Nephron progenitor cell (in vitro differentiated cells): ENCODE measurements at regions not wholly inside any gene's neighbourhood (a gene's known extent, or its start where the extent isn't known, plus 50 kb on each side); places are given as distances from the start of the nearest gene placed in this dataset.
A peak's percentile ranks its signal among the peaks of the same experiment; 100 is the strongest.
"Not testable (repeated sequence)": the region's sequence is repeated elsewhere in the genome, so short reads cannot be mapped to it uniquely, and the experiment has no call there.

Experiments used
- DNase-seq: peaks from one replicate; pipeline ENCODE4 v3.0.0; 2021
- H3K27ac Mint-ChIP-seq: 2 replicates; pipeline ENCODE4 v1.8.0; 2021; ENCODE audit warnings: mild to moderate bottlenecking, moderate library complexity, mixed read lengths
- H3K27me3 Mint-ChIP-seq: 2 replicates; pipeline ENCODE4 v1.8.0; 2021; ENCODE audit warnings: mild to moderate bottlenecking, low read depth, mixed read lengths; ENCODE audit not compliant: poor library complexity
- H3K36me3 Mint-ChIP-seq: 2 replicates; pipeline ENCODE4 v1.8.0; 2021; ENCODE audit warnings: low read depth, mixed read lengths
- H3K4me1 Mint-ChIP-seq: 2 replicates; pipeline ENCODE4 v1.8.0; 2021; ENCODE audit warnings: mixed read lengths
- H3K4me3 Mint-ChIP-seq: 2 replicates; pipeline ENCODE4 v1.8.0; 2021; ENCODE audit warnings: mild to moderate bottlenecking, moderate library complexity, mixed read lengths
- H3K9me3 Mint-ChIP-seq: 2 replicates; pipeline ENCODE4 v1.8.0; 2021; ENCODE audit warnings: mild to moderate bottlenecking, moderate library complexity, mixed read lengths
- TF ChIP-seq, protein P1 (sequence below): fragments of 200-600 bp; sonication (generic); IDR thresholded peaks from 2 replicates; pipeline ENCODE4 v1.5.0; 2021; ENCODE audit warnings: antibody characterized with exemption

- peaks cover 10% of the 10 kb centered on the region for H3K4me1 Mint-ChIP-seq
- no peak overlapping the region for H3K4me3 Mint-ChIP-seq
- no peaks in the 10 kb centered on the region for H3K9me3 Mint-ChIP-seq
- H3K36me3 Mint-ChIP-seq, result no peaks in the 10 kb centered on the region
- H3K27ac Mint-ChIP-seq, result no peak overlapping the region
- H3K27me3 Mint-ChIP-seq, result peaks cover 3% of the 10 kb centered on the region
- TF ChIP-seq, protein P1, sequence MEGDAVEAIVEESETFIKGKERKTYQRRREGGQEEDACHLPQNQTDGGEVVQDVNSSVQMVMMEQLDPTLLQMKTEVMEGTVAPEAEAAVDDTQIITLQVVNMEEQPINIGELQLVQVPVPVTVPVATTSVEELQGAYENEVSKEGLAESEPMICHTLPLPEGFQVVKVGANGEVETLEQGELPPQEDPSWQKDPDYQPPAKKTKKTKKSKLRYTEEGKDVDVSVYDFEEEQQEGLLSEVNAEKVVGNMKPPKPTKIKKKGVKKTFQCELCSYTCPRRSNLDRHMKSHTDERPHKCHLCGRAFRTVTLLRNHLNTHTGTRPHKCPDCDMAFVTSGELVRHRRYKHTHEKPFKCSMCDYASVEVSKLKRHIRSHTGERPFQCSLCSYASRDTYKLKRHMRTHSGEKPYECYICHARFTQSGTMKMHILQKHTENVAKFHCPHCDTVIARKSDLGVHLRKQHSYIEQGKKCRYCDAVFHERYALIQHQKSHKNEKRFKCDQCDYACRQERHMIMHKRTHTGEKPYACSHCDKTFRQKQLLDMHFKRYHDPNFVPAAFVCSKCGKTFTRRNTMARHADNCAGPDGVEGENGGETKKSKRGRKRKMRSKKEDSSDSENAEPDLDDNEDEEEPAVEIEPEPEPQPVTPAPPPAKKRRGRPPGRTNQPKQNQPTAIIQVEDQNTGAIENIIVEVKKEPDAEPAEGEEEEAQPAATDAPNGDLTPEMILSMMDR, result no peak
- DNase-seq, result no peak
These were observed 159.7 kb upstream of the SNX2 start for GRCh38 chr5:122615146-122615545.

DNA sequence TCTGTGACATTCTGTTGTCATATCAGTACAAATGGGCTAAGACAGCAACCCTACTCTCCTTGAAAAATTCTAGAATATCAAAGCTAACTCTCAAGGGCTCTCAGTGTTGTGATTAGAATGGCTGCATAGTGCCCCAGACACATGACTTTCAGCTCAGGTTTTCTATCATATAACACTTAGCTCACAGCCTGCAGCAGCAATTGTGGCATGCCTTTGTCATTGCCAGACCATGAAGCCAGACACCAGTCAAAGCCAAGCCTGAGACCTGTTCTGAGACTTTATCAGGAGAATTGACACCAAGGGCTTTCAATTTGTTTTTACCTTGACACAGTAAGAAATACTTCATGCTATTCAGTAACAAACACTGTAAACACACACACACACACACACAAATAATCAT, 159.0 kb upstream of the SNX2 start:
- H3K36me3 Mint-ChIP-seq, result no peaks in the 10 kb centered on the region
- H3K27me3 Mint-ChIP-seq, result peaks cover 3% of the 10 kb centered on the region
- no peak overlapping the region for H3K4me3 Mint-ChIP-seq
- TF ChIP-seq, protein P1, result no peak
- no peak overlapping the region for H3K27ac Mint-ChIP-seq
- no peaks in the 10 kb centered on the region for H3K9me3 Mint-ChIP-seq
- H3K4me1 Mint-ChIP-seq, result peaks cover 10% of the 10 kb centered on the region
- no peak for DNase-seq

- H3K27ac Mint-ChIP-seq, H3K27me3 Mint-ChIP-seq, DNase-seq, H3K4me1 Mint-ChIP-seq, H3K9me3 Mint-ChIP-seq, H3K36me3 Mint-ChIP-seq, H3K4me3 Mint-ChIP-seq: not testable (repeated sequence)
These were observed 156.8 kb upstream of the SNX2 start for GRCh38 chr5:122618046-122618445.

- not testable (repeated sequence) for H3K4me1 Mint-ChIP-seq, DNase-seq, H3K4me3 Mint-ChIP-seq, H3K27me3 Mint-ChIP-seq, H3K27ac Mint-ChIP-seq, H3K9me3 Mint-ChIP-seq, H3K36me3 Mint-ChIP-seq
These were observed 154.1 kb upstream of the SNX2 start for GRCh38 chr5:122620768-122621167.

GRCh38 chr5:122628714-122629113, 146.2 kb upstream of the SNX2 start:
- not testable (repeated sequence) for H3K27me3 Mint-ChIP-seq, H3K4me1 Mint-ChIP-seq, DNase-seq, H3K27ac Mint-ChIP-seq, H3K4me3 Mint-ChIP-seq, H3K36me3 Mint-ChIP-seq, H3K9me3 Mint-ChIP-seq

DNA sequence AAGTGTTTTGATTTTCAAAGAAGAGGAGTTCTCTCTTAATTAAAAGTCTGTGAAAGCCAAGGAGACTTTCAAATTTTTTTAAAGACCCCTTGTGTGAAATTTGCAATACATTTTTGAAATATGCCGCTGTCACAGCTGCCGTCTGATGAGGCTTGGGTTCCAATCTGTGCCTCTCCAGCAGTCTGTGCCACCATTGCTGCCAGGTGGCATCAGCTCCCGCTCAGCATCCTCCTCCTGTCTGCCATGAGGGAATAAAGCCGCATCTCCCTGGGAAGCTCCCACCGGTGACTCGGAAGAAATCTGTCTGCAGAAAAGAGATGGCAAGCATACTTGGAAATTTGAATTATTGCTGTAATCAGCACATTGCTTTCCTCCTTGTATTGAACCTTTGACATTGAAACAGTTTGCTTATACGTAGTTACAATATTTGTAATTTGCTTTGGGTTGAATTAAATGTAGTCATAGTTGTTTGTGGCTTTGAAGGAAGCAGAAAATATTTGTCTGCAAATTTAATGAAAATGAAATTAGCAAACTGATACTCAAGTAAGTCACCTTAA, 145.7 kb upstream of the SNX2 start:
- TF ChIP-seq, protein P1, result no peak
- Mint-ChIP-seq H3K27ac (no peak overlapping the region), H3K36me3 (no peaks in the 10 kb centered on the region), H3K9me3 (peaks cover 14% of the 10 kb centered on the region), H3K4me3 (no peak overlapping the region), H3K4me1 (no peaks in the 10 kb centered on the region), H3K27me3 (no peaks in the 10 kb centered on the region)
- no peak for DNase-seq

DNA sequence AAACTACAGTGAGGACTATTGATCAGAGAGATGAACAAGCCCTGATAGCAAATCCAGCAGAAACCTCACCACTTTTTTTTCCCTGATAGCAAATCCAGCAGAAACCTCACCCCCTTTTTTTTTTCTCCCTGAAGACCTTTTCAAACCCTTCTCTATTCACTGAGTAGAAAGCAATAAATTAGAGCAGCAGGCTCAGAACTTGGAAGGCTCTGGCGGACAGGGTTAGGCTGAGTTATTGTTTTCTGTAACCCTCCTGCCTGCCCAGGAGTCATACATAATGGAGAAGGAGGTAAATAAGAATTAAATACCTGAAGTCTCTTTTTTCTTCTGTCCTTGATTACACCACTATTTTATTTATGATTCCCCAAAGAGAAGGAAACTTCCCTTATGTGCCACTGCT, 136.3 kb upstream of the SNX2 start:
- peaks cover 3% of the 10 kb centered on the region for H3K27me3 Mint-ChIP-seq
- peaks cover 5% of the 10 kb centered on the region for H3K36me3 Mint-ChIP-seq
- H3K4me3 Mint-ChIP-seq, result peak overlapping the region; percentile 33
- peak overlapping the region; percentile 40 for H3K27ac Mint-ChIP-seq
- peaks cover 42% of the 10 kb centered on the region for H3K9me3 Mint-ChIP-seq
- TF ChIP-seq, protein P1, result no peak
- peaks cover 21% of the 10 kb centered on the region for H3K4me1 Mint-ChIP-seq
- DNase-seq, result peak; percentile 15
